ENCODE measurements at regions not wholly inside any gene's neighbourhood (a gene's known extent, or its start where the extent isn't known, plus 50 kb on each side); places are given as distances from the start of the nearest gene placed in this dataset.

GRCh38 chr4:135575041-135575440 lies 1373.5 kb upstream of the PABPC4L start:
- Mint-ChIP-seq H3K4me3 (no peak overlapping the region), H3K27me3 (no peaks in the 10 kb centered on the region), H3K36me3 (ENCODE audit: low read depth) (no peaks in the 10 kb centered on the region), H3K4me1 (ENCODE audit: low read depth) (no peaks in the 10 kb centered on the region), H3K9me3 (peaks cover 3% of the 10 kb centered on the region), H3K27ac (no peak overlapping the region)
- intact Hi-C loops (cut with micrococcal nuclease): no loop called here
- no peak for ATAC-seq
- no peak for DNase-seq
- TF ChIP-seq, protein P1, sequence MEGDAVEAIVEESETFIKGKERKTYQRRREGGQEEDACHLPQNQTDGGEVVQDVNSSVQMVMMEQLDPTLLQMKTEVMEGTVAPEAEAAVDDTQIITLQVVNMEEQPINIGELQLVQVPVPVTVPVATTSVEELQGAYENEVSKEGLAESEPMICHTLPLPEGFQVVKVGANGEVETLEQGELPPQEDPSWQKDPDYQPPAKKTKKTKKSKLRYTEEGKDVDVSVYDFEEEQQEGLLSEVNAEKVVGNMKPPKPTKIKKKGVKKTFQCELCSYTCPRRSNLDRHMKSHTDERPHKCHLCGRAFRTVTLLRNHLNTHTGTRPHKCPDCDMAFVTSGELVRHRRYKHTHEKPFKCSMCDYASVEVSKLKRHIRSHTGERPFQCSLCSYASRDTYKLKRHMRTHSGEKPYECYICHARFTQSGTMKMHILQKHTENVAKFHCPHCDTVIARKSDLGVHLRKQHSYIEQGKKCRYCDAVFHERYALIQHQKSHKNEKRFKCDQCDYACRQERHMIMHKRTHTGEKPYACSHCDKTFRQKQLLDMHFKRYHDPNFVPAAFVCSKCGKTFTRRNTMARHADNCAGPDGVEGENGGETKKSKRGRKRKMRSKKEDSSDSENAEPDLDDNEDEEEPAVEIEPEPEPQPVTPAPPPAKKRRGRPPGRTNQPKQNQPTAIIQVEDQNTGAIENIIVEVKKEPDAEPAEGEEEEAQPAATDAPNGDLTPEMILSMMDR (IDR thresholded peaks at IDR 0.05): no peak
- POLR2A ChIA-PET: no interaction called here
- CTCF ChIA-PET: no interaction called here

DNA sequence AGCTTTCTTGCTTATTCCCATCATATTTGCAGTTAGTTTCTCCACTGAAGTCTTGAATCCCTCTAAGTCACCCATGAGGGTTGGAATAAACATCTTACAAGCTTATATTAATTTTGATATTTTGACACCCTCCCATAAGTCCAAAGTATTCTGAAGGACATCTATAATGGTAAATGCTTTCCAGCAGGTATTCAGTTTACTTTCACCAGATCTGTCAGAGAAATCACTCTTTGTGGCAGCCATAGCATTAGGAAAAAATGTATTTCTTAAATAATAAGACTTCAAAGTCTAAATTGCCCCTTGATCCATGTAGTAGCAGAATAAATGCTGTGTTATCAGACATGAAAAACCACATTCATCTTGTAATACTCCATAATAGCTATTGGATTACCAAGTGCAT lies 1371.7 kb upstream of the PABPC4L start:
- intact Hi-C loops (cut with micrococcal nuclease): no loop called here
- Mint-ChIP-seq H3K27me3 (no peaks in the 10 kb centered on the region), H3K36me3 (ENCODE audit: low read depth) (no peaks in the 10 kb centered on the region), H3K4me3 (no peak overlapping the region), H3K4me1 (ENCODE audit: low read depth) (no peaks in the 10 kb centered on the region), H3K27ac (no peak overlapping the region), H3K9me3 (peaks cover 3% of the 10 kb centered on the region)
- ChIA-PET POLR2A (no interaction called here), CTCF (no interaction called here)
- DNase-seq (no peak), ATAC-seq (no peak)
- TF ChIP-seq, protein P1 (IDR thresholded peaks at IDR 0.05): no peak

DNA sequence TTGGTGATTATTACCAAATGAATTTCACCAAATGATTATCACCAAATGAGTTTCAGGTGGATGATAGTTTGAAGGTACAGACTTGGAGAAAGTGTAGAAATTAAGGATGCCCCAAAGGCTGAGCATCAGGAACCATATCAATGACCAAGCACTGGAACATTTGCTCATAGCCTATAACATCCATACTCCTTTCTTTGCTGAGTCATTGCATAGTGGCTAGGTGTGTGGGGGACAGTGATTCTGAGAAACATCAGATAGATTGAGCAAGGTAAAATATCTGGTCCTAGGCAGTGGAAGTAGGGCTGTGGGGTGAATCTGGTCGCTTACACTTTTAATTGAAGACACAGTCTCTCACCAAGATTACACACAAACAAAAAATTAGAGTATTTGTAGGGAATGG lies 1362.5 kb upstream of the PABPC4L start:
- Mint-ChIP-seq H3K36me3 (ENCODE audit: low read depth) (no peaks in the 10 kb centered on the region), H3K27ac (no peak overlapping the region), H3K4me1 (ENCODE audit: low read depth) (no peaks in the 10 kb centered on the region), H3K9me3 (peaks cover 5% of the 10 kb centered on the region), H3K27me3 (no peaks in the 10 kb centered on the region), H3K4me3 (no peak overlapping the region)
- ChIA-PET POLR2A (no interaction called here), CTCF (no interaction called here)
- DNase-seq (no peak), ATAC-seq (no peak)
- TF ChIP-seq, protein P1 (IDR thresholded peaks at IDR 0.05): no peak
- intact Hi-C loops (cut with micrococcal nuclease): no loop called here

DNA sequence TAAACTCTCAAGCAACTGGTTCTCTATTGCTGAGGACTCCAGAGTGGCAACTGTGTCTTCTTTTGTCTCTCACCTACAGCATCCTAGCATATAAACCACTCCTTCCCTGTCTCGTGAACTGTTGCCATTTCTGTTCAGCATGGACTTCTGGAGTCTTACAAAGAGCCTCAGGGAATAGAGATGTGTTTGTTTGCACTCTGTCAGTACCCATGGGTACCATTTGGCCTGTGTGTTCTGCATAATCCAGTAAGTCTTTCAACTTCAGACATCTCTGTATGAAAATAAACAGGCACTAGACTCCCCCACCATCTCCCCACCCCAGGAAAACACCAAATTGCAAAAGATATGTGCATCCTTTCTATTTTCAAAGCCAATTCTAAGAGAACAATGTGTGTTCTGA lies 1351.6 kb upstream of the PABPC4L start:
- Mint-ChIP-seq H3K4me3 (no peak overlapping the region), H3K36me3 (ENCODE audit: low read depth) (no peaks in the 10 kb centered on the region), H3K4me1 (ENCODE audit: low read depth) (no peaks in the 10 kb centered on the region), H3K9me3 (peaks cover 2% of the 10 kb centered on the region), H3K27me3 (no peaks in the 10 kb centered on the region), H3K27ac (no peak overlapping the region)
- ChIA-PET POLR2A (no interaction called here), CTCF (no interaction called here)
- DNase-seq: no peak
- TF ChIP-seq, protein P1 (IDR thresholded peaks at IDR 0.05): no peak
- intact Hi-C loops (cut with micrococcal nuclease): no loop called here
- ATAC-seq: no peak

DNA sequence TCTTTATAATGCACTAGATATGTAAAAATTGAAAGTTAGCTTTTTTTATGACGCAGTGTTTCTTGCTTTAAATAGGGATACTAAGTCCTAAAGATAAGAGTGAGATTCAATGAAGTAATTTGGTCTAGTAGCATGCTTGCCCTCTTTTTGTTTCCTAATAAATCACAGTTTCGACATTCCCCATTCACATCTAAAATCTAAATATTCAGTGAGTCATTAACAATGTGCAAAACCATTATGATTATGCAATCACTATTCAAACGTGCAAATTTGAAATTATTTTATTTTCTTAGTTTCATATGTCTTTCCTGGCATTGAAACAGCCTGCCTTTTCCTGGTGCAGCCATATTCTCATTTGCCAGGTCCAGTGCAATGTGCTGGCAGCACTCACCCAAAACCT lies 1350.5 kb upstream of the PABPC4L start:
- Mint-ChIP-seq H3K4me3 (no peak overlapping the region), H3K36me3 (ENCODE audit: low read depth) (no peaks in the 10 kb centered on the region), H3K4me1 (ENCODE audit: low read depth) (no peaks in the 10 kb centered on the region), H3K27me3 (no peaks in the 10 kb centered on the region), H3K9me3 (peaks cover 2% of the 10 kb centered on the region), H3K27ac (no peak overlapping the region)
- CTCF ChIA-PET: no interaction called here
- TF ChIP-seq, protein P1 (IDR thresholded peaks at IDR 0.05): no peak
- intact Hi-C loops (cut with micrococcal nuclease): no loop called here
- POLR2A ChIA-PET: no interaction called here
- DNase-seq (no peak), ATAC-seq (no peak)

Measured in activated CD8-positive, alpha-beta T cell treated with anti-CD3 and anti-CD28 coated beads for 36 hours (primary cell).